Immature natural killer cell (primary cell): ENCODE measurements at regions not wholly inside any gene's neighbourhood (a gene's known extent, or its start where the extent isn't known, plus 50 kb on each side); places are given as distances from the start of the nearest gene placed in this dataset.

Experiments
- DNase-seq, 3 donors: peaks; one replicate each; pipeline ENCODE4 v3.0.0; 2022; ENCODE audit warnings: mixed read lengths in 1 of 3
- H3K27ac Mint-ChIP-seq, 6 donors: one replicate each; pipeline ENCODE4 v1.8.0; 2020; ENCODE audit warnings: mixed read lengths in 6 of 6, mild to moderate bottlenecking in 5 of 6, inconsistent platforms in 4 of 6, moderate library complexity in 3 of 6
- H3K27me3 Mint-ChIP-seq, 3 donors: one replicate each; pipeline ENCODE4 v1.8.0; 2020 to 2021; ENCODE audit warnings: low read depth in 3 of 3, mild to moderate bottlenecking in 3 of 3, mixed read lengths in 3 of 3, moderate library complexity in 3 of 3, inconsistent platforms in 1 of 3
- H3K36me3 Mint-ChIP-seq, 3 donors: one replicate each; pipeline ENCODE4 v1.8.0; 2020; ENCODE audit warnings: mixed read lengths in 3 of 3, inconsistent platforms in 2 of 3, mild to moderate bottlenecking in 2 of 3
- H3K4me1 Mint-ChIP-seq, 2 donors: one replicate each; pipeline ENCODE4 v1.8.0; 2020; ENCODE audit warnings: inconsistent platforms in 2 of 2, mild to moderate bottlenecking in 2 of 2, mixed read lengths in 2 of 2, moderate library complexity in 1 of 2
- H3K4me3 Mint-ChIP-seq, 5 donors: one replicate each; pipeline ENCODE4 v1.8.0; 2020; ENCODE audit warnings: mild to moderate bottlenecking in 5 of 5, mixed read lengths in 5 of 5, inconsistent platforms in 3 of 5, moderate library complexity in 3 of 5
- H3K9me3 Mint-ChIP-seq, 6 donors: one replicate each; pipeline ENCODE4 v1.8.0; 2020; ENCODE audit warnings: mild to moderate bottlenecking in 6 of 6, mixed read lengths in 6 of 6, inconsistent platforms in 4 of 6, moderate library complexity in 3 of 6

DNA sequence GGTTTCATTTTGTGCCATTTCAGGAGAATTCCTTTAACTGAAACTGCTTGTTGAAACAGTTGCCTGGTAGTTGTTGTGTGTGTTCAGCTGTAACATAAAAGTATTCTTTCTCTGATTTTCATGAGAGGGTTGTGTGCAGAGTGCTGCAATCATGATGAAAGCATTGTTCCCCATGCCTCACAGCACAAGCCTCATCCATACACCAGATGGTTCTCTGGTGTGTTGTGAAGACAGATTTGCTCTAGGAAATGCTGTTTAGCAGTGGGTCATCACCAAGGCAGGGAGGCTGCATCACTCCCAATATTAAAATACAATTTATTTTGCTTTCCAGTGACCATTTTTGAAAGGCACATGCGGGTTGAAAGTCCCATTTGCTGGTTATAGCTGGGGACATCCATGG is 404.4 kb downstream of the AACS start:
- H3K36me3 Mint-ChIP-seq, result no peaks in the 10 kb centered on the region
- H3K27me3 Mint-ChIP-seq, result peaks cover 0 to 4% (median 2%) of the 10 kb centered on the region in 3 donors
- DNase-seq, result no peak
- peaks cover 0 to 3% (median 0%) of the 10 kb centered on the region in 6 donors for H3K9me3 Mint-ChIP-seq
- H3K4me1 Mint-ChIP-seq, result no peaks in the 10 kb centered on the region
- no peak overlapping the region for H3K27ac Mint-ChIP-seq
- H3K4me3 Mint-ChIP-seq, result no peak overlapping the region

DNA sequence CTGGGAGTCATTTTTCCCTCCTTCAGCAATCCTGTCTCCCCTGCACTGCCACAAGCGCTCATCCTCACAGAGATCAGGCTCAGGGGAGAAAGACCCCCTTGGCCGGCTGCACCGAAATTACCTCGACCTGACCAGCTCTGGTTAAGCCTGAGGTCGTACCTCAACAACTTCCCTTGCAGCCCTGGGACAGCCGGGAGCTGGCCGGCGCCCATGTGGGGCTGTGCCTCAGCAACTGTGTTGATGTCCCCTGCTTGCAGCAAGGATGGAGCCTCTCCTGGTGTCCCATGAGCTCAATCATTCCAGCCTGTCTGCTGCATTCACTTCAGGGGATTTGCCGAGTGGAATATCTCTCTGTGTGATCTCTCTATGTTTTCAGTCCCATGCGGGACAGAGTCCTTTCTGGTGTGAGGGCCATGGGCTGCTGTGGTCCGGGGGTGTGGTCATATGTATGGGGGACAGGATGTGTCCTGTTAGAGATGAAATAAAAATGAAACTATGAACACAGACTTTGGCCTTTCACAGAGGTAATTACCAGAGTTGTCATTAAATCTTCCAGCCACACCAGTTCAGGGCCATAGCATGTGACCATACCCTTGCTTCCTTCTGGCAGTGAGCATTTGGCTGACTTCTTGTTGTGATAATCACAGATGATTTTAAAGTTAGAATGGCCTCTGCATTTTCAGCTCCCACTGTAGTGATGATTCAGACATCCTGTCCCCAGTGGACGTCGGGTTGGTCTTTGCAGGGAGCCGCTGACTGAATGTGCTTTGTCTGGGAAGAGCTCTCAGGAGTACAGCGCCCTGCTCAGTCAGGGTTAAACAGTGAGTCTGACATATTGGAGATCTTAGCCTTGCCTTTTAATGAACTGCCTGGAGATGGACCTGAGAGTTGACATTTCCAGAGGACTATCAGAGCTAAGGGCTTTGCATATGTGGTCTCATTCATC is 405.9 kb downstream of the AACS start:
- Mint-ChIP-seq H3K27me3 (peaks cover 0 to 4% (median 2%) of the 10 kb centered on the region in 3 donors), H3K36me3 (no peaks in the 10 kb centered on the region), H3K27ac (no peak overlapping the region), H3K4me1 (no peaks in the 10 kb centered on the region), H3K9me3 (peaks cover 0 to 3% (median 0%) of the 10 kb centered on the region in 6 donors), H3K4me3 (no peak overlapping the region)
- no peak for DNase-seq

- no peaks in the 10 kb centered on the region for H3K36me3 Mint-ChIP-seq
- H3K9me3 Mint-ChIP-seq, result peaks cover 0 to 3% (median 0%) of the 10 kb centered on the region in 6 donors
- H3K4me1 Mint-ChIP-seq, result no peaks in the 10 kb centered on the region
- H3K4me3 Mint-ChIP-seq, result no peak overlapping the region
- no peak for DNase-seq
- H3K27me3 Mint-ChIP-seq, result peaks cover 0 to 8% (median 2%) of the 10 kb centered on the region in 3 donors
- no peak overlapping the region for H3K27ac Mint-ChIP-seq
Measured at GRCh38 chr12:125473501-125473900, 408.3 kb downstream of the AACS start.

DNA sequence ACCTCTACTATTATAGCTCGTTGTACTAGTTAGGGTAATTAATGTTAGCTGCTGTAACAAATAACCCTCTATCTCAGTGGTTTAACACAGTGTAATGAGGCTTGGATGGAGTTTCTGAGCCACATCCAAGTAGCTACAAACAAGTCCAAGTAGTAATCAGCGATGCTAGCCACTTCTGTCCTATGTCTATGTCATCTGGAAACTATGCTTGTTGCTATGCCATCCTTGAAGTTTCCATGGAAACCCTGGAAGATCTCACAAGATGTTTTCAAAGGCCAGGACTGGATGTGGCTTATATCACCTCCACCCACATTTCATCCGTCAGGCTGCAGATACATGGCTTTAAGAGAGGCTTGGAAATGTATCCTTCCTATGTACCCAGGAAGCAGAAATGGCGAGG is 422.1 kb downstream of the AACS start:
- Mint-ChIP-seq H3K36me3 (no peaks in the 10 kb centered on the region), H3K4me1 (no peaks in the 10 kb centered on the region), H3K4me3 (no peak overlapping the region), H3K27me3 (peaks cover 0 to 4% (median 0%) of the 10 kb centered on the region in 3 donors), H3K27ac (no peak overlapping the region), H3K9me3 (peaks cover 0 to 2% (median 0%) of the 10 kb centered on the region in 6 donors)
- DNase-seq, result no peak

DNA sequence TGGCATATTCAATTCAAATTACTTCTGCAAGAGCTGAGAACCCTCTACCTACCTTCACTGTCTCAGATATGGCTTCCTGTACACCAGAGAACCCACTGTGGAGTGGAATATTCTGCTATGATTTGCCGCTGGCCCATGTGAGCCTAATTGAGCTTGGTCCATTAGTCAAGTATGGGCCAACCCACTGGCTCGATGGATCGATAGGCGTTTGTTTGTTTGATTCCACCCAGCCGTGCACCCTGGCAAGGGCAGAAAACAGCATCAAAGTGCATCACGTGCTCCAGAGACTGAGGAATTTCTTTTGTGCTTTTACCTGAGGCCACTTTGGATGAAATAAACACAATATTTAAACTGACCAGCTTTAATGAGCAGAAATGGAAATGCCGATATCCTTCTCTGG is 426.3 kb downstream of the AACS start:
- Mint-ChIP-seq H3K4me1 (no peaks in the 10 kb centered on the region), H3K27me3 (peaks cover 0 to 2% (median 0%) of the 10 kb centered on the region in 3 donors), H3K36me3 (no peaks in the 10 kb centered on the region), H3K4me3 (no peak overlapping the region), H3K9me3 (peaks cover 0 to 5% (median 0%) of the 10 kb centered on the region in 6 donors), H3K27ac (no peak overlapping the region)
- no peak for DNase-seq

GRCh38 chr12:125492354-125493270 is 427.4 kb downstream of the AACS start:
- Mint-ChIP-seq H3K36me3 (no peaks in the 10 kb centered on the region), H3K4me3 (no peak overlapping the region), H3K27ac (no peak overlapping the region), H3K27me3 (peaks cover 0 to 2% (median 0%) of the 10 kb centered on the region in 3 donors), H3K9me3 (peaks cover 0 to 5% (median 0%) of the 10 kb centered on the region in 6 donors), H3K4me1 (no peaks in the 10 kb centered on the region)
- no peak for DNase-seq

DNA sequence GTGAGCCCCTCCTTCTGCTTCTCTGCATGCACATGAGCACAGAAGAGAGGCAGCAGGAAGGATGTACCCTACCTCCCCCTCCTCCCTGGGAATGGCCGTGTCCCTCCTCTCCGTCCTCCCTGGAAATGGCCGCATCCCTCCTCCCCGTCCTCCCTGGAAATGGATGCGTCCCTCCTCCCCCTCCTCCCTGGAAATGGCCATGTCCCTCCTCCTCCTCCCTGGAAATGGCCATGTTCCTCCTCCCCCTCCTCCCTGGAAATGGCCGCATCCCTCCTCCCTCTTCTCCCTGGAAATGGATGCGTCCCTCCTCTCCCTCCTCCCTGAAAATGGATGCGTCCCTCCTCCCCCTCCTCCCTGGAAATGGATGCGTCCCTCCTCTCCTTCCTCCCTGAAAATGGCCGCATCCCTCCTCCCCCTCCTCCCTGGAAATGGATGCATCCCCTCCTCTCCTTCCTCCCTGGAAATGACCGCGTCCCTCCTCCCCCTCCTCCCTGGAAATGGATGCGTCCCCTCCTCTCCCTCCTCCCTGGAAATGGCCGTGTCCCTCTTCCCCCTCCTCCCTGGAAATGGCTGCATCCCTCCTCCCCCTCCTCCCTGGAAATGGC is 428.6 kb downstream of the AACS start:
- Mint-ChIP-seq H3K4me3 (no peak overlapping the region), H3K9me3 (peaks cover 0 to 5% (median 0%) of the 10 kb centered on the region in 6 donors), H3K27ac (no peak overlapping the region), H3K27me3 (peaks cover 0 to 2% (median 0%) of the 10 kb centered on the region in 3 donors), H3K4me1 (no peaks in the 10 kb centered on the region), H3K36me3 (no peaks in the 10 kb centered on the region)
- no peak for DNase-seq

- Mint-ChIP-seq H3K27ac (no peak overlapping the region), H3K4me1 (no peaks in the 10 kb centered on the region), H3K36me3 (no peaks in the 10 kb centered on the region), H3K9me3 (no peaks in the 10 kb centered on the region), H3K4me3 (no peak overlapping the region), H3K27me3 (peaks cover 0 to 2% (median 0%) of the 10 kb centered on the region in 3 donors)
- no peak for DNase-seq
Measured at GRCh38 chr12:125503128-125503527, 437.9 kb downstream of the AACS start.

DNA sequence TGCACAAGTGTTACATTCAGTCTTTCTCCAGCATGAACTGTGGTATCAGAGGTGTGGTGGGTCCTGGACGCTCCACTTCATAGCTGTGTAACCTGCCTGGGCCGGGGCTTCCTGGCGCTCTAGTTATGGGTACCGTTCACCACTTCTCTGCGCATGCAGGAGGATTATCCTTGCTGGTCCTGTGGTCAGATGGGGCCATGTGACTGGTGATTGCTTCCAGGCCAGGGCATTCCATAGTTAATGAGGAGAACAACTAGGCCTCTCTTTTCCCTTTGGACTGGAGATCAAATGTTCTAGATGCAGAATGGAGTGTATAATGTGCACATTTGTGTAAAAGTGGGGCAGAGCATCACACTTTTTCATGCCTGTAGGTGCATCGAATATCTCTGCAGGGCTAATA is 444.0 kb downstream of the AACS start:
- Mint-ChIP-seq H3K27ac (no peak overlapping the region), H3K9me3 (no peaks in the 10 kb centered on the region), H3K27me3 (peaks cover 0 to 3% (median 0%) of the 10 kb centered on the region in 3 donors), H3K36me3 (no peaks in the 10 kb centered on the region), H3K4me3 (no peak overlapping the region), H3K4me1 (no peaks in the 10 kb centered on the region)
- DNase-seq, result no peak

DNA sequence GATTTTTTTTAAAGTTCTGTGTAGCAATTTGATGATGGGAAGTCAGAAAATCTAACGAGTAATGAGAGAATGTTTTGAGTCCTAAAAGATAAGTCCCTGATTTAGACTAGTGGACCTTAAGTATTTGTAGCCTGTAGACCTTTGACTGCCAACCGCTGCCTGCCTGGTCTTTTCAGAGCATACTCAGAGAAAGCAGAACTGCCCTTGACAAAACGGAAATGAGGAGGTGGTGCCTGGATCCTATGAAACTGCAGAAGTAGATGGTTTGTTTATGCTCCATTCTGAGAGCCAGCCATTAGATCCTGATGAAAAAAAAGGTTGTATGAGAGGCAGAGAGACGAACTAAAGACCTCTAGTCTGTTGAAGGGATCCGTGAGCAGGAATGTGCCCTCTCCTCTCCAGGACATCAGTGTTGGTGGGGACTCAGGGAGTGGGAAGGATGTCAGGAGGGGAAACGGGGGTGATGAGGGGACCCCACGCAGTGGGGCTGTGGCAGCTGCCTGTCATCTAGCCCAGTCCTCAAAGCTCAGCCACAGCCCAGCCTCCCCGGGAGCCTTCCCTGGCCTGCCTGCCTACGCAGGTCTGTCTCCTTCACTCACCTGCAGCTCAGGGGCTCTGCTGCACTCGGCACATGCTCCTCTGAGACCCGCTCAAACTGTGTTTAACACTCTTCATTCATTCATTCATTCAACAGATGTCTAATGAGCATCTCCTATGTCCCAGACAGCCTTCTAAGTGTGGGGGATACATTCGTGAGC is 447.5 kb downstream of the AACS start:
- DNase-seq, result no peak
- peaks cover 0 to 3% (median 0%) of the 10 kb centered on the region in 6 donors for H3K9me3 Mint-ChIP-seq
- H3K36me3 Mint-ChIP-seq, result no peaks in the 10 kb centered on the region
- no peaks in the 10 kb centered on the region for H3K4me1 Mint-ChIP-seq
- no peak overlapping the region for H3K4me3 Mint-ChIP-seq
- H3K27me3 Mint-ChIP-seq, result peaks cover 0 to 3% (median 0%) of the 10 kb centered on the region in 3 donors
- H3K27ac Mint-ChIP-seq, result no peak overlapping the region

- Mint-ChIP-seq H3K36me3 (no peaks in the 10 kb centered on the region), H3K27ac (no peak overlapping the region), H3K27me3 (peaks cover 0 to 5% (median 0%) of the 10 kb centered on the region in 3 donors), H3K4me3 (no peak overlapping the region), H3K9me3 (peaks cover 0 to 3% (median 0%) of the 10 kb centered on the region in 6 donors), H3K4me1 (no peaks in the 10 kb centered on the region)
- no peak for DNase-seq
Measured at GRCh38 chr12:125515887-125516286, 450.7 kb downstream of the AACS start.

GRCh38 chr12:125518074-125518473 is 452.8 kb downstream of the AACS start:
- DNase-seq, result no peak
- Mint-ChIP-seq H3K27ac (no peak overlapping the region), H3K27me3 (peaks cover 0 to 3% (median 0%) of the 10 kb centered on the region in 3 donors), H3K36me3 (peaks cover 0 to 3% (median 0%) of the 10 kb centered on the region in 3 donors), H3K9me3 (peaks cover 0 to 7% (median 4%) of the 10 kb centered on the region in 6 donors), H3K4me1 (no peaks in the 10 kb centered on the region), H3K4me3 (no peak overlapping the region)
